HCT116 (cell line): ENCODE measurements at regions not wholly inside any gene's neighbourhood (a gene's known extent, or its start where the extent isn't known, plus 50 kb on each side); places are given as distances from the start of the nearest gene placed in this dataset.

ENCODE experiments used
- EGR1 ChIP-seq: IDR thresholded peaks from 2 replicates; pipeline ENCODE4 v1.6.1; 2012; ENCODE audit warnings: low read depth
- EZH2 ChIP-seq: fragments of 200-600 bp; sonication (generic); IDR thresholded peaks from 2 replicates; pipeline ENCODE4 v1.6.1; 2017; ENCODE audit warnings: antibody characterized with exemption, mixed run types
- EZH2phosphoT487 ChIP-seq: fragments of 200-600 bp; IDR thresholded peaks from 2 replicates; pipeline ENCODE4 v1.6.1; 2018; ENCODE audit warnings: antibody characterized with exemption, borderline replicate concordance
- POLR2A ChIP-seq: IDR thresholded peaks from 2 replicates; pipeline ENCODE4 v1.7.0; 2011; ENCODE audit warnings: borderline replicate concordance; ENCODE audit not compliant: insufficient read depth, insufficient read length; ENCODE audit errors: extremely low read depth
- RAD21 ChIP-seq: IDR thresholded peaks from 2 replicates; pipeline ENCODE4 v1.6.1; 2012; ENCODE audit warnings: low read depth, mild to moderate bottlenecking
- SP1 ChIP-seq: IDR thresholded peaks from 2 replicates; pipeline ENCODE4 v1.6.1; 2012; ENCODE audit warnings: low read depth
- SRF ChIP-seq: IDR thresholded peaks from 2 replicates; pipeline ENCODE4 v1.6.1; 2012; ENCODE audit warnings: low read depth
- TCF7L2 ChIP-seq: IDR thresholded peaks from 2 replicates; pipeline ENCODE4 v1.7.0; 2011; ENCODE audit warnings: borderline replicate concordance, inconsistent platforms; ENCODE audit not compliant: insufficient read depth, insufficient read length; ENCODE audit errors: extremely low read depth
- YY1 ChIP-seq: IDR thresholded peaks from 2 replicates; pipeline ENCODE4 v1.6.1; 2011; ENCODE audit warnings: low read length, low read depth, moderate library complexity, mild to moderate bottlenecking; ENCODE audit not compliant: insufficient replicate concordance; ENCODE audit errors: extremely low read depth
- ZNF274 ChIP-seq: fragments of 200-500 bp; sonication (Bioruptor generic); IDR thresholded peaks from 2 replicates; pipeline ENCODE4 v1.6.1; 2014; ENCODE audit warnings: mild to moderate bottlenecking, low read depth, low read length, inconsistent platforms
- TF ChIP-seq, protein P1 (sequence below), 3 experiments: fragments of 200-600 bp in 1 of 3; sonication (generic) in 1 of 3; IDR thresholded peaks in 2 of 3; conservative IDR thresholded peaks in 1 of 3; 2 replicates each; pipeline ENCODE4 v1.5.1; 2012 to 2017; ENCODE audit warnings: low read depth in 2 of 3, low read length in 2 of 3, antibody characterized with exemption in 1 of 3, borderline replicate concordance in 1 of 3, control low read depth in 1 of 3, mild to moderate bottlenecking in 1 of 3, mixed read lengths in 1 of 3, mixed run types in 1 of 3, moderate library complexity in 1 of 3; ENCODE audit not compliant: insufficient read depth in 1 of 3
- TF ChIP-seq, protein P2 (sequence below): IDR thresholded peaks from 2 replicates; pipeline ENCODE4 v1.6.1; 2012; ENCODE audit warnings: low read depth
- TF ChIP-seq, protein P3 (sequence below): IDR thresholded peaks from 2 replicates; pipeline ENCODE4 v1.6.1; 2012
- TF ChIP-seq, protein P4 (sequence below): IDR thresholded peaks from 2 replicates; pipeline ENCODE4 v1.6.1; 2011; ENCODE audit warnings: mild to moderate bottlenecking, low read length, moderate library complexity; ENCODE audit not compliant: insufficient replicate concordance; ENCODE audit errors: extremely low read depth

DNA sequence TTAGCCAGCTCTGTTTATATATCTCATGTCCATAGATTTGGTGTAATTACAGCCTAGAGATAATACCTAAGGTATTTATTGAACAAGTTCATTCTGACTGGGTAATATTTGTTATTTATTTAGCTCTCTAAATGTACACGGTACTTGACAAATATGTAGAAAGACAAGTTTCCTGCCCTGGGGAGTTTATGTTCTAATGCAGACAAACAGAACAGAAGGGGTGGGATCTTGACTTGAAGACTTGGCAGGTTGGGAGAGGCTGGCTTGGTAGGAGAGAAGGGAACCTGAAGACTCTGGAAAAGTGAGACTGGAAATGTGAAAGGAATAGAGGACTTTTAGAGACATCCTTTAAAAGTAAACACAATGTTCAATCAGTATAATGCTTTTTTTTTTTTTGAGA, 97.7 kb upstream of the CDK6 start:
- TF ChIP-seq, protein P1, sequence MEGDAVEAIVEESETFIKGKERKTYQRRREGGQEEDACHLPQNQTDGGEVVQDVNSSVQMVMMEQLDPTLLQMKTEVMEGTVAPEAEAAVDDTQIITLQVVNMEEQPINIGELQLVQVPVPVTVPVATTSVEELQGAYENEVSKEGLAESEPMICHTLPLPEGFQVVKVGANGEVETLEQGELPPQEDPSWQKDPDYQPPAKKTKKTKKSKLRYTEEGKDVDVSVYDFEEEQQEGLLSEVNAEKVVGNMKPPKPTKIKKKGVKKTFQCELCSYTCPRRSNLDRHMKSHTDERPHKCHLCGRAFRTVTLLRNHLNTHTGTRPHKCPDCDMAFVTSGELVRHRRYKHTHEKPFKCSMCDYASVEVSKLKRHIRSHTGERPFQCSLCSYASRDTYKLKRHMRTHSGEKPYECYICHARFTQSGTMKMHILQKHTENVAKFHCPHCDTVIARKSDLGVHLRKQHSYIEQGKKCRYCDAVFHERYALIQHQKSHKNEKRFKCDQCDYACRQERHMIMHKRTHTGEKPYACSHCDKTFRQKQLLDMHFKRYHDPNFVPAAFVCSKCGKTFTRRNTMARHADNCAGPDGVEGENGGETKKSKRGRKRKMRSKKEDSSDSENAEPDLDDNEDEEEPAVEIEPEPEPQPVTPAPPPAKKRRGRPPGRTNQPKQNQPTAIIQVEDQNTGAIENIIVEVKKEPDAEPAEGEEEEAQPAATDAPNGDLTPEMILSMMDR (IDR thresholded peaks at IDR 0.05 in 2 of 3, conservative IDR thresholded peaks at IDR 0.05 in 1 of 3; ENCODE audit: borderline replicate concordance in 1 of 3, insufficient read depth in 1 of 3, low read depth in 2 of 3, low read length in 2 of 3): no peak
- TF ChIP-seq SRF (no peak), POLR2A (no peak), YY1 (no peak), EZH2 (no peak), TCF7L2 (no peak), SP1 (no peak), RAD21 (no peak), EZH2phosphoT487 (no peak), EGR1 (no peak), ZNF274 (no peak)
- TF ChIP-seq, protein P2, sequence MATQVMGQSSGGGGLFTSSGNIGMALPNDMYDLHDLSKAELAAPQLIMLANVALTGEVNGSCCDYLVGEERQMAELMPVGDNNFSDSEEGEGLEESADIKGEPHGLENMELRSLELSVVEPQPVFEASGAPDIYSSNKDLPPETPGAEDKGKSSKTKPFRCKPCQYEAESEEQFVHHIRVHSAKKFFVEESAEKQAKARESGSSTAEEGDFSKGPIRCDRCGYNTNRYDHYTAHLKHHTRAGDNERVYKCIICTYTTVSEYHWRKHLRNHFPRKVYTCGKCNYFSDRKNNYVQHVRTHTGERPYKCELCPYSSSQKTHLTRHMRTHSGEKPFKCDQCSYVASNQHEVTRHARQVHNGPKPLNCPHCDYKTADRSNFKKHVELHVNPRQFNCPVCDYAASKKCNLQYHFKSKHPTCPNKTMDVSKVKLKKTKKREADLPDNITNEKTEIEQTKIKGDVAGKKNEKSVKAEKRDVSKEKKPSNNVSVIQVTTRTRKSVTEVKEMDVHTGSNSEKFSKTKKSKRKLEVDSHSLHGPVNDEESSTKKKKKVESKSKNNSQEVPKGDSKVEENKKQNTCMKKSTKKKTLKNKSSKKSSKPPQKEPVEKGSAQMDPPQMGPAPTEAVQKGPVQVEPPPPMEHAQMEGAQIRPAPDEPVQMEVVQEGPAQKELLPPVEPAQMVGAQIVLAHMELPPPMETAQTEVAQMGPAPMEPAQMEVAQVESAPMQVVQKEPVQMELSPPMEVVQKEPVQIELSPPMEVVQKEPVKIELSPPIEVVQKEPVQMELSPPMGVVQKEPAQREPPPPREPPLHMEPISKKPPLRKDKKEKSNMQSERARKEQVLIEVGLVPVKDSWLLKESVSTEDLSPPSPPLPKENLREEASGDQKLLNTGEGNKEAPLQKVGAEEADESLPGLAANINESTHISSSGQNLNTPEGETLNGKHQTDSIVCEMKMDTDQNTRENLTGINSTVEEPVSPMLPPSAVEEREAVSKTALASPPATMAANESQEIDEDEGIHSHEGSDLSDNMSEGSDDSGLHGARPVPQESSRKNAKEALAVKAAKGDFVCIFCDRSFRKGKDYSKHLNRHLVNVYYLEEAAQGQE: no peak
- TF ChIP-seq, protein P3, sequence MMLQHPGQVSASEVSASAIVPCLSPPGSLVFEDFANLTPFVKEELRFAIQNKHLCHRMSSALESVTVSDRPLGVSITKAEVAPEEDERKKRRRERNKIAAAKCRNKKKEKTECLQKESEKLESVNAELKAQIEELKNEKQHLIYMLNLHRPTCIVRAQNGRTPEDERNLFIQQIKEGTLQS: no peak
- TF ChIP-seq, protein P4, sequence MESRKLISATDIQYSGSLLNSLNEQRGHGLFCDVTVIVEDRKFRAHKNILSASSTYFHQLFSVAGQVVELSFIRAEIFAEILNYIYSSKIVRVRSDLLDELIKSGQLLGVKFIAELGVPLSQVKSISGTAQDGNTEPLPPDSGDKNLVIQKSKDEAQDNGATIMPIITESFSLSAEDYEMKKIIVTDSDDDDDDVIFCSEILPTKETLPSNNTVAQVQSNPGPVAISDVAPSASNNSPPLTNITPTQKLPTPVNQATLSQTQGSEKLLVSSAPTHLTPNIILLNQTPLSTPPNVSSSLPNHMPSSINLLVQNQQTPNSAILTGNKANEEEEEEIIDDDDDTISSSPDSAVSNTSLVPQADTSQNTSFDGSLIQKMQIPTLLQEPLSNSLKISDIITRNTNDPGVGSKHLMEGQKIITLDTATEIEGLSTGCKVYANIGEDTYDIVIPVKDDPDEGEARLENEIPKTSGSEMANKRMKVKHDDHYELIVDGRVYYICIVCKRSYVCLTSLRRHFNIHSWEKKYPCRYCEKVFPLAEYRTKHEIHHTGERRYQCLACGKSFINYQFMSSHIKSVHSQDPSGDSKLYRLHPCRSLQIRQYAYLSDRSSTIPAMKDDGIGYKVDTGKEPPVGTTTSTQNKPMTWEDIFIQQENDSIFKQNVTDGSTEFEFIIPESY: no peak
